ENCODE measurements at regions not wholly inside any gene's neighbourhood (a gene's known extent, or its start where the extent isn't known, plus 50 kb on each side); places are given as distances from the start of the nearest gene placed in this dataset.

DNA sequence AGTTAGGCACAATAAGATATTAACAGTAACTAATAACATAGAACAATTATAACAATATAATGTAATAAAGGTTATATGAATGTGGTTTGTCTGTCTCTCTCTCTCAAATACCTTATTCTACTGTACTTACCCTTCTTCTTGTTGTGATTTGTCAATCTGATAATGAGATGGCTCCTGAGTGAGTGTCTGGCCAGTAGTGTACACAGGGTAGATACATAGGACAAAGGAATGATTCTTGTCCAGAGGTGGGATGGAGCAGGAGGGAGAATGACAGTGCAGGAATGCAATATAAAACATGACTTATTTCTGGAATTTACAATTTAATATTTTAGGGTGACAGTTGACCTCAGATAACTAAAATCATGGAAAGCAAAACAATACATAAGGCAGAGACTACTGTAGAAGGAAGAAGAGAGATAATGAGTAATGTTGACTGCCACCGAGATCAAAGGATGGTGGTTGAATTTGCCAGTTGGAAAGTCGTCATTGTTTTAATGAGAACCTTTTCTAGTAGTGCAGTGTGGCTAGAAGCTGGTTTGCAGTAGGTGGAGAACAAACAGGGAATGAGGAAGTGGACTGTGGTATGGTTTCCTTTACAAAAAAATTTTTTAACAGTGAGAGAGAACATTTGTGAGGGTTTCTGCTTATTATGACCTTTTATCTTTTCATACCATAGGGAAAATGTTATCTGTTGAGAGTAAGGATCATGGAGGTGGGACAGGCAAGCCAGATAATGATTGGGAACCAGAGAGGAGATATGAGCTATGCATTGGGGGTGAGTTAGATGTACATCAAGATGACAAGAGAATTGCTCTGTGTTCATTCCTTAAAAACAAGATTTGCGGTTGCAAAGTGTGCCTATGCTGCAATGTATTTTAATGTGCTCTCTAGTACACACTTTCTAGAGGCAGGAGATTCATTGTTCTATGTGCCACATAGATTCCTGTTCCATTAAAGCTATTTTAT, 458.3 kb downstream of the BTG1 start:
- DNase-seq (ENCODE audit: low spot score), result no peak
- no peaks in the 10 kb centered on the region for H3K36me3 ChIP-seq
- TF ChIP-seq, protein P1, sequence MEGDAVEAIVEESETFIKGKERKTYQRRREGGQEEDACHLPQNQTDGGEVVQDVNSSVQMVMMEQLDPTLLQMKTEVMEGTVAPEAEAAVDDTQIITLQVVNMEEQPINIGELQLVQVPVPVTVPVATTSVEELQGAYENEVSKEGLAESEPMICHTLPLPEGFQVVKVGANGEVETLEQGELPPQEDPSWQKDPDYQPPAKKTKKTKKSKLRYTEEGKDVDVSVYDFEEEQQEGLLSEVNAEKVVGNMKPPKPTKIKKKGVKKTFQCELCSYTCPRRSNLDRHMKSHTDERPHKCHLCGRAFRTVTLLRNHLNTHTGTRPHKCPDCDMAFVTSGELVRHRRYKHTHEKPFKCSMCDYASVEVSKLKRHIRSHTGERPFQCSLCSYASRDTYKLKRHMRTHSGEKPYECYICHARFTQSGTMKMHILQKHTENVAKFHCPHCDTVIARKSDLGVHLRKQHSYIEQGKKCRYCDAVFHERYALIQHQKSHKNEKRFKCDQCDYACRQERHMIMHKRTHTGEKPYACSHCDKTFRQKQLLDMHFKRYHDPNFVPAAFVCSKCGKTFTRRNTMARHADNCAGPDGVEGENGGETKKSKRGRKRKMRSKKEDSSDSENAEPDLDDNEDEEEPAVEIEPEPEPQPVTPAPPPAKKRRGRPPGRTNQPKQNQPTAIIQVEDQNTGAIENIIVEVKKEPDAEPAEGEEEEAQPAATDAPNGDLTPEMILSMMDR (IDR thresholded peaks at IDR 0.05), result no peak
- no peaks in the 10 kb centered on the region for H3K9me3 ChIP-seq
- no peaks in the 10 kb centered on the region for H3K27me3 ChIP-seq
- H3K27ac ChIP-seq, result no peak overlapping the region
- H3K4me1 ChIP-seq, result no peaks in the 10 kb centered on the region
- H3K4me3 ChIP-seq, result no peak overlapping the region

DNA sequence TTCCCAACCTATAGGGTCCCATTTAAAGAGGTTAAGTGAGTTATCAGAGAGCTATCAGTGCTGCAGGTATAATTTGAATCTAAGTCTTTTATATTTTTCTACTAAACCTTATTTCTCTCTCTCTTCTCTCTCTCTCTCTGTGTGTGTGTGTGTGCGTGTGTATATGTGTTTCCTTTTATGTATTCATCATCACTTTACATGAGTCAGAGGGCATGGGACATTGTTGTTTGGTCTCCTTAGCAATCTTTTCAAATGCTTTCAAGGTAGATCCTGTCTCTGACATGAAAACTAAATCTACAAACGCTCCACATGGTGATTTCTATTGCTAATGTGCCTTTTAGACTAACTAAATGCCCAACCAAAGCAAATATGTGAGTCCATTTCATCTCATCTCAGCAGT, 459.7 kb downstream of the BTG1 start:
- H3K4me1 ChIP-seq, result no peaks in the 10 kb centered on the region
- TF ChIP-seq, protein P1 (IDR thresholded peaks at IDR 0.05), result no peak
- H3K9me3 ChIP-seq, result no peaks in the 10 kb centered on the region
- no peak overlapping the region for H3K4me3 ChIP-seq
- DNase-seq (ENCODE audit: low spot score), result no peak
- H3K27me3 ChIP-seq, result no peaks in the 10 kb centered on the region
- H3K36me3 ChIP-seq, result no peaks in the 10 kb centered on the region
- no peak overlapping the region for H3K27ac ChIP-seq

DNA sequence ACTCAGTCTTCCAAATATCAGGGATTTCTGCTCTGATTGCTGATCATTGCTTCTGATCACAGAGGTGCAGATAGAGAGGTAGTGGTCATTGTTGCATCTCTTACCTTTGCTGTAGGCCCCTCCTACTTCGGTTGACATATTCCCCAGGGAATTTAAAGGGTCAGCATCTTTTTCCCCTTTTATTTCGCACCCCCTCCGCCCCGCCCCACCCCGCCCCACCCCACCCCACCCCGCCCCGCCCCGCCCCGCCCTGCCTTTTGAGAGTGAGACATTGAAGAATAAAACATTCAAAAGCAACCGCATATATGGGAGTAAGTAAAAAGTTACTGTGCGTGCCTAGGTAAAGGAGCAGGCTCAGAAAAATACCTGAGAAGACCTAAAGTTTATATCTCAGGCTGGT, 463.9 kb downstream of the BTG1 start:
- H3K36me3 ChIP-seq, result no peaks in the 10 kb centered on the region
- DNase-seq (ENCODE audit: low spot score), result no peak
- TF ChIP-seq, protein P1 (IDR thresholded peaks at IDR 0.05), result no peak
- H3K4me1 ChIP-seq, result no peaks in the 10 kb centered on the region
- no peaks in the 10 kb centered on the region for H3K9me3 ChIP-seq
- no peak overlapping the region for H3K4me3 ChIP-seq
- no peaks in the 10 kb centered on the region for H3K27me3 ChIP-seq
- no peak overlapping the region for H3K27ac ChIP-seq

DNA sequence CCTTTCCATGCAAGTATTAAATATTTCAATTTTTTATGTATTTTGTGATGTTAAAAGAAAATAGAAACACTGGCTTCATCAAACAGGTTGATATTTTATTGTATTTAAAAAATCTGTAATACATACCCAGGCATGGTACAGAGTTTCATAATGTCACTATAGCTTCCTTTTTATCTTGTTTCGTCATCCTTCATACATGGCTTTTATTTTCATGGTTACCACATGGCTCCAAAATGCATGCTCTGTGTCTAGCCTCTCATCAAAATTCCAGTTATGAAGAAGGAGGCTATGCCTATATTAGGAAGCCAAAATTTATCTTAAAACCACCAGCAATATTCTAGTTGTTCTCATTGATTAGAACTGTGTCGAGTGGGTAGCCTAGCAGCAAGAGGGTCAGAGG, 464.8 kb downstream of the BTG1 start:
- H3K4me1 ChIP-seq, result no peaks in the 10 kb centered on the region
- no peaks in the 10 kb centered on the region for H3K27me3 ChIP-seq
- no peak for DNase-seq (ENCODE audit: low spot score)
- H3K9me3 ChIP-seq, result no peaks in the 10 kb centered on the region
- H3K36me3 ChIP-seq, result no peaks in the 10 kb centered on the region
- TF ChIP-seq, protein P1 (IDR thresholded peaks at IDR 0.05), result no peak
- no peak overlapping the region for H3K4me3 ChIP-seq
- no peak overlapping the region for H3K27ac ChIP-seq

DNA sequence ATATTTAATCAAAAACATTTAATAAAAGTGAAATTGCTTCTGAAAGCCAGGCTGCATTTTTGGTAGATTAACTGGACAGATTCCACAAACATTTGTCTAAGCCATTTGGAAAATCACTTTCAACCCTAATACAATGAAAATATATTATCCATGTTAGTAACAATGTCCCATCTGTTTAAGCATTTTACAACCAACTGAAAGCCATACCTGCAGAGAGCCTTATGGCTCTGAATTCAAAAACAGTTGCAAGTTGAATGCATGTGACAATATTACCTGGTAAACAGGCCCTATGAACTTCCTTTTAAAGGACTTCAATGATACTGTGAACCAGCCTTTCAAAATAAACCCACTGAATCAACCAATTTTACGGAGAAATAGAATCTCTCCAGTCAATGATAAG, 468.1 kb downstream of the BTG1 start:
- H3K4me1 ChIP-seq, result no peaks in the 10 kb centered on the region
- no peaks in the 10 kb centered on the region for H3K36me3 ChIP-seq
- DNase-seq (ENCODE audit: low spot score), result no peak
- no peak overlapping the region for H3K27ac ChIP-seq
- TF ChIP-seq, protein P1 (IDR thresholded peaks at IDR 0.05), result no peak
- H3K4me3 ChIP-seq, result no peak overlapping the region
- H3K27me3 ChIP-seq, result no peaks in the 10 kb centered on the region
- H3K9me3 ChIP-seq, result no peaks in the 10 kb centered on the region

Data from right atrium auricular region (tissue), 2 donors.